BE2C (cell line): ENCODE measurements at regions not wholly inside any gene's neighbourhood (a gene's known extent, or its start where the extent isn't known, plus 50 kb on each side); places are given as distances from the start of the nearest gene placed in this dataset.
A peak's percentile ranks its signal among the peaks of the same experiment; 100 is the strongest.
"Not testable (repeated sequence)": the region's sequence is repeated elsewhere in the genome, so short reads cannot be mapped to it uniquely, and the experiment has no call there.

ENCODE experiments used
- DNase-seq: peaks from one replicate; pipeline ENCODE4 v3.0.0-alpha.2; 2020
- H3K27me3 ChIP-seq: fragments of 250-450 bp; sonication (Bioruptor Pico); 2 replicates; pipeline ENCODE4 v1.5.1; 2020; ENCODE audit warnings: mild to moderate bottlenecking
- H3K36me3 ChIP-seq: fragments of 250-450 bp; sonication (Bioruptor Pico); 2 replicates; pipeline ENCODE4 v1.5.1; 2020; ENCODE audit warnings: mild to moderate bottlenecking
- H3K4me1 ChIP-seq: fragments of 250-450 bp; sonication (Bioruptor Pico); 2 replicates; pipeline ENCODE4 v1.5.1; 2020
- H3K4me3 ChIP-seq: 2 replicates; pipeline ENCODE4 v1.5.1; 2011; ENCODE audit warnings: low read depth, low read length
- H3K9me3 ChIP-seq: fragments of 250-450 bp; sonication (Bioruptor Pico); 2 replicates; pipeline ENCODE4 v1.5.1; 2020
- CTCF ChIP-seq: IDR thresholded peaks from 2 replicates; pipeline ENCODE4 v1.5.1; 2012; ENCODE audit warnings: mild to moderate bottlenecking, low read depth, low read length

GRCh38 chr9:129551393-129551973, 69.4 kb downstream of the C9orf50 start:
- no peaks in the 10 kb centered on the region; the same call in 1 of the 2 replicates for H3K4me1 ChIP-seq
- no peak overlapping the region for H3K4me3 ChIP-seq
- DNase-seq, result no peak
- no peaks in the 10 kb centered on the region for H3K9me3 ChIP-seq
- no peak for TF ChIP-seq CTCF
- H3K36me3 ChIP-seq, result no peaks in the 10 kb centered on the region
- H3K27me3 ChIP-seq, result no peaks in the 10 kb centered on the region

- H3K4me1 ChIP-seq, H3K27me3 ChIP-seq, DNase-seq, H3K9me3 ChIP-seq, H3K4me3 ChIP-seq, H3K36me3 ChIP-seq: not testable (repeated sequence)
Observed at GRCh38 chr9:129550977-129551376, 69.9 kb downstream of the C9orf50 start.

GRCh38 chr9:129550199-129550839, 70.6 kb downstream of the C9orf50 start:
- no peak for TF ChIP-seq CTCF
- peak overlapping the region; percentile 55 for H3K4me3 ChIP-seq
- no peaks in the 10 kb centered on the region; the same call in 1 of the 2 replicates for H3K4me1 ChIP-seq
- no peaks in the 10 kb centered on the region for H3K27me3 ChIP-seq
- no peaks in the 10 kb centered on the region for H3K9me3 ChIP-seq
- H3K36me3 ChIP-seq, result no peaks in the 10 kb centered on the region
- peak; percentile 74 for DNase-seq

GRCh38 chr9:129549684-129550083, 71.2 kb downstream of the C9orf50 start:
- no peak for DNase-seq
- Histone ChIP-seq H3K36me3 (no peaks in the 10 kb centered on the region), H3K4me1 (no peaks in the 10 kb centered on the region; the same call in 1 of the 2 replicates), H3K27me3 (no peaks in the 10 kb centered on the region), H3K4me3 (peak overlapping the region; percentile 55), H3K9me3 (no peaks in the 10 kb centered on the region)
- no peak for TF ChIP-seq CTCF

- H3K4me1 ChIP-seq, result no peaks in the 10 kb centered on the region; the same call in 1 of the 2 replicates
- DNase-seq, result no peak
Observed at GRCh38 chr9:129549139-129549538, 71.8 kb downstream of the C9orf50 start.

GRCh38 chr9:129548571-129549135, 72.2 kb downstream of the C9orf50 start:
- Histone ChIP-seq H3K27me3 (no peaks in the 10 kb centered on the region), H3K4me1 (no peaks in the 10 kb centered on the region; the same call in 1 of the 2 replicates), H3K9me3 (no peaks in the 10 kb centered on the region), H3K4me3 (no peak overlapping the region), H3K36me3 (no peaks in the 10 kb centered on the region)
- TF ChIP-seq CTCF, result no peak
- no peak for DNase-seq

More at GRCh38 chr9:129549139-129549538, 71.8 kb downstream of the C9orf50 start:
- H3K27me3 ChIP-seq, result no peaks in the 10 kb centered on the region
- H3K4me3 ChIP-seq, result no peak overlapping the region
- H3K9me3 ChIP-seq, result no peaks in the 10 kb centered on the region
- no peaks in the 10 kb centered on the region for H3K36me3 ChIP-seq
- no peak for TF ChIP-seq CTCF
